HL-60 (cell line): ENCODE measurements at regions not wholly inside any gene's neighbourhood (a gene's known extent, or its start where the extent isn't known, plus 50 kb on each side); places are given as distances from the start of the nearest gene placed in this dataset.

ENCODE experiments used
- DNase-seq, 2 experiments: peaks; one replicate each; pipeline ENCODE4 v3.0.0-alpha.2; 2010 to 2020; ENCODE audit warnings: low read depth in 1 of 2, low spot score in 1 of 2
- H3K27ac ChIP-seq: fragments of 250-450 bp; sonication (Bioruptor Pico); replicated peaks from 2 replicates; pipeline ENCODE4 v1.5.1; 2020; ENCODE audit warnings: mild to moderate bottlenecking, moderate library complexity
- H3K27me3 ChIP-seq: fragments of 250-450 bp; sonication (Bioruptor Pico); 2 replicates; pipeline ENCODE4 v1.5.1; 2021; ENCODE audit warnings: mild to moderate bottlenecking, moderate library complexity; ENCODE audit not compliant: insufficient read depth, poor library complexity, severe bottlenecking
- H3K4me3 ChIP-seq: replicated peaks from 2 replicates; pipeline ENCODE4 v1.5.1; 2011; ENCODE audit warnings: mild to moderate bottlenecking, control low read depth, low read length; ENCODE audit not compliant: insufficient read depth
- CTCF ChIP-seq: IDR thresholded peaks from one replicate; pipeline ENCODE4 v1.5.1; 2011; ENCODE audit warnings: low read length, control low read depth, inconsistent platforms; ENCODE audit not compliant: insufficient read depth
- GABPA ChIP-seq: IDR thresholded peaks from 2 replicates; pipeline ENCODE4 v1.6.1; 2012; ENCODE audit warnings: low read depth
- POLR2AphosphoS5 ChIP-seq: IDR thresholded peaks from 2 replicates; pipeline ENCODE4 v1.6.1; 2012; ENCODE audit warnings: low read depth
- REST ChIP-seq: IDR thresholded peaks from 2 replicates; pipeline ENCODE4 v1.6.1; 2012; ENCODE audit warnings: low read depth; ENCODE audit not compliant: insufficient replicate concordance
- SPI1 ChIP-seq: IDR thresholded peaks from 2 replicates; pipeline ENCODE4 v1.6.1; 2012; ENCODE audit warnings: low read depth, mild to moderate bottlenecking, borderline replicate concordance

- no peak for DNase-seq
- TF ChIP-seq CTCF: no peak
- TF ChIP-seq GABPA: no peak
- no peak for TF ChIP-seq REST
- TF ChIP-seq POLR2AphosphoS5: no peak
- H3K4me3 ChIP-seq: no peak overlapping the region
- no peak overlapping the region for H3K27ac ChIP-seq
- peaks cover 12% of the 10 kb centered on the region for H3K27me3 ChIP-seq
Measured at GRCh38 chr12:4830556-4831210, 79.0 kb upstream of the KCNA1 start.

GRCh38 chr12:4833053-4833452, 76.7 kb upstream of the KCNA1 start:
- Histone ChIP-seq H3K27me3 (peaks cover 12% of the 10 kb centered on the region), H3K4me3 (no peak overlapping the region), H3K27ac (no peak overlapping the region)
- TF ChIP-seq POLR2AphosphoS5 (no peak), CTCF (no peak), GABPA (no peak), REST (no peak), SPI1 (no peak)
- no peak for DNase-seq

DNA sequence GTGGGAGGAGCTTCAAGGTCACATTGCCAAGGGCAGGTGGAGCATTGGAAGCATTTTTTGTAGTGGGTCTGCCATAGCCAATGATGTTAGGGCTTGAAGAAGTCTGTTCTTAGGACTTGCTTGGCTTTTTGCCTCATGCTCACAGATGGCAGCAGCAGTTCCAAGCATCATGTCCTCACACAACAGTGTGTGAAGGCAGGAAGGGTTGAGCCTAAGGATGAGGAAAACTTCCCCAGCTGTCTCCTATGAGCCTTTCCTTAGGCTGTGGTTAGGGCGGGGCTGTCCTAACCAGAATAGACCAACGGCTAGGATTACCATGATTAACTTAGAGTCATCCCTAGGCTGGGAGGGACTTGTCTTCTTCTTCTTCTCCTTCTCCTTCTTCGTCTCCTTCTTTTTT, 76.2 kb upstream of the KCNA1 start:
- no peak for TF ChIP-seq CTCF
- no peak for TF ChIP-seq SPI1
- no peak for TF ChIP-seq POLR2AphosphoS5
- no peak for TF ChIP-seq REST
- TF ChIP-seq GABPA: no peak
- no peak for DNase-seq
- Histone ChIP-seq H3K27ac (no peak overlapping the region), H3K27me3 (peaks cover 12% of the 10 kb centered on the region), H3K4me3 (no peak overlapping the region)
